ENCODE measurements at regions not wholly inside any gene's neighbourhood (a gene's known extent, or its start where the extent isn't known, plus 50 kb on each side); places are given as distances from the start of the nearest gene placed in this dataset.

DNA sequence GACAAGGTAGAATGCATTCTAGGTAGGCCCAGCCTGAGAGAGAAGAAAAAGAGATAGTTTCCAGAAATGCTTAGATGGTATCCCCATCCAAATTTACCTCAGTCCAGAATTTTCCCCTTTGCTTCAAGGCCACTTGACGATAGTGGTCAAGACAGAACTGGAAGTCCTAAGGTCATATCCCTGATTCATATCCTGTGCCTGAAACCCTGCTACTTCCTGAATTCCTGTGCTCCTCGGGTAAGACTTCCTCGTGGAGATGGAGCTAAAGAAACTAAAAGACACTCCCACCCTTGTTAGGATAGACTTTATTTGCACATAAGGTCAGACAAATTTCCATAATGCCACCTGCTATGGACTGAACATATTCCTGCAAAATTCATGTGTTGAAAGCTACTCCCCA, 175.9 kb downstream of the EVX1 start:
- DNase-seq (ENCODE audit: low read depth) = no peak
- H3K4me3 ChIP-seq (ENCODE audit: low read depth, low read length) = no peak overlapping the region
- TF ChIP-seq, protein P1, sequence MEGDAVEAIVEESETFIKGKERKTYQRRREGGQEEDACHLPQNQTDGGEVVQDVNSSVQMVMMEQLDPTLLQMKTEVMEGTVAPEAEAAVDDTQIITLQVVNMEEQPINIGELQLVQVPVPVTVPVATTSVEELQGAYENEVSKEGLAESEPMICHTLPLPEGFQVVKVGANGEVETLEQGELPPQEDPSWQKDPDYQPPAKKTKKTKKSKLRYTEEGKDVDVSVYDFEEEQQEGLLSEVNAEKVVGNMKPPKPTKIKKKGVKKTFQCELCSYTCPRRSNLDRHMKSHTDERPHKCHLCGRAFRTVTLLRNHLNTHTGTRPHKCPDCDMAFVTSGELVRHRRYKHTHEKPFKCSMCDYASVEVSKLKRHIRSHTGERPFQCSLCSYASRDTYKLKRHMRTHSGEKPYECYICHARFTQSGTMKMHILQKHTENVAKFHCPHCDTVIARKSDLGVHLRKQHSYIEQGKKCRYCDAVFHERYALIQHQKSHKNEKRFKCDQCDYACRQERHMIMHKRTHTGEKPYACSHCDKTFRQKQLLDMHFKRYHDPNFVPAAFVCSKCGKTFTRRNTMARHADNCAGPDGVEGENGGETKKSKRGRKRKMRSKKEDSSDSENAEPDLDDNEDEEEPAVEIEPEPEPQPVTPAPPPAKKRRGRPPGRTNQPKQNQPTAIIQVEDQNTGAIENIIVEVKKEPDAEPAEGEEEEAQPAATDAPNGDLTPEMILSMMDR (IDR thresholded peaks at IDR 0.05; ENCODE audit: insufficient read depth, low read length) = no peak

DNA sequence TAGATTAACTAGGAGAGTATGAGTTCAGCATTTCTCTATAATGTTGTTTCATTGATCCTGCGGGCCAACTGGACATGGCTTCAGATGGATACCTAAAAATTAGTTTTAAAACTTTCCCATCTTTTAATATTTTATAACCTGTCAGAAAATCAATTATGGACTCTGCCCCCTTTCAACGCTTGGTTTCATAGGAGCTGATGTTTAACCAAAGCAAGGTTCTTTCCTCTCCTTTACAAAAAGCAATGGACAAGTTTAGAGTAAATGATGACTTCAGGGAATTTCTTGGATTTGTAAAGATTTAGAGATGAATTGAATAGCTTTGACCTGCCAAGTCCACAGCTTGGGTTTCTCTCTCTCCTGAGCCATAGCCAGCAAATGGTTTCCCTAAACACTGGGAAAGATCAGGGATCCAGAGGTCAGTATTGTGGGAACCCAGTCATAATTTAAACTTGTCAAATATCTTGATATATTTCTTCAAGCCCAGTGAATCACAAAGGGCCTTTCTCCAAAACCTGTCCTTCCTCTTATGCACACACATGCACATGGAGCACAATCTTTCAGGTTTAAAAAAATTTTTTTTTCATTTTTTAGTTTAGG, 177.1 kb downstream of the EVX1 start:
- peak; percentile 71 for DNase-seq (ENCODE audit: low read depth)
- no peak overlapping the region for H3K4me3 ChIP-seq (ENCODE audit: low read depth, low read length)
- TF ChIP-seq, protein P1 (IDR thresholded peaks at IDR 0.05; ENCODE audit: insufficient read depth, low read length) = no peak

DNA sequence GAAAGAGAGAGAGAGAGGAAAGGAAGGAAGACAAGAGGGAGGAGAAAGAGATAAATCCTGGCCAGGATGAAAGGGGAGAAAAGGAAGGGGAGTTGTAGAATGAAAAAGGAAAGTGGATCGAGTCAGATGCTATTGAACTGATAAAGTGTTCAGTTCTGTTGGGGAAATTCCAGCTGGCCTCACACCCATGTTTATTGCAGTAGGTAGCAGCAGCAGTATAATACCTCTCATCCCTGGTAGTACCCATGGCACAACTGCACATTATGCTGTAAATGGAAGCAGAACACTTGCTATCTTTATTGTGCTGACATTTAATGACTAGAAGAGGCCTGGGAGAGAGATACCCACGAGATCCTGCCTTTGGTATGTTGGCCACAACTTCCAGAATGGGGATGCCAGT, 178.1 kb downstream of the EVX1 start:
- no peak for DNase-seq (ENCODE audit: low read depth)
- H3K4me3 ChIP-seq (ENCODE audit: low read depth, low read length) = no peak overlapping the region
- TF ChIP-seq, protein P1 (IDR thresholded peaks at IDR 0.05; ENCODE audit: insufficient read depth, low read length) = no peak

DNA sequence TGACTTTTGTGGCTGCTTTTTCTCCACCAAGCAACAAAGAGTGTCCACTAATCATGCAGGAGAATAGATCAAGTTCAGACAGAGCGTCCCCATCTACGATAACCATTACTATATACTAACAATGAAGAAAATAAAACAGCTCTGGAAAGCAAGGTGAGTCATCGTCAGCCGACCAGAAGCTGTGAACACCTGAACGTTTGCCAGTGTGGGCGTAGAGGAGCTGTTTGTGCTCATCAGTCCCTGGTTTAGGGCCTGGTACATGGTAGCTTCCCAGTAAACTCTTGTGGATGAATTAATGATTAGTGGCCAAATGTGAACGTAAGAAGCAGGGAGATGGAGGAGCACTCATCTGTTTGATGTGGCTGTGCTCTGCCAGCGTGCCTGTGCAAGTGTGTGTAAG, 180.7 kb downstream of the EVX1 start:
- DNase-seq (ENCODE audit: low read depth) = no peak
- TF ChIP-seq, protein P1 (IDR thresholded peaks at IDR 0.05; ENCODE audit: insufficient read depth, low read length) = no peak
- H3K4me3 ChIP-seq (ENCODE audit: low read depth, low read length) = no peak overlapping the region

DNA sequence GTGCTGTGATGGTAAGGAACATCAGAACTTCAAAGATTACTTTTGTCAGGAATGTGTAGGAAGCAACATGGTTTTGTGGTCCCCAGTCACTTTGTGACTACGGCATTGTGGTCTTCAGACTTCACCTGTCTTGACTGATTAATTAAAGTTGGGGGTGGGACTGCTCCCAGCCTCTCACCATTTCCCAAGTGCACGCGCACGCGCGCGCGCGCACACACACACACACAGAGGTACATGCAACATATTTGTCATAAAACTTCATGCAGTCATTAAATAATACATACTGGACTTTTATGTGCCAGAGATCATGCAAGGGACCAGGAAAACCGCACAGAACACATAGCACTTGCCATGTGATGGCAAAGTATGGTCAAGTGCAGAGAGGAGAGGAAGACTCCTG, 181.2 kb downstream of the EVX1 start:
- no peak for DNase-seq (ENCODE audit: low read depth)
- no peak overlapping the region for H3K4me3 ChIP-seq (ENCODE audit: low read depth, low read length)
- TF ChIP-seq, protein P1 (IDR thresholded peaks at IDR 0.05; ENCODE audit: insufficient read depth, low read length) = no peak

GRCh38 chr7:27424231-27424630, 181.6 kb downstream of the EVX1 start:
- no peak overlapping the region for H3K4me3 ChIP-seq (ENCODE audit: low read depth, low read length)
- TF ChIP-seq, protein P1 (IDR thresholded peaks at IDR 0.05; ENCODE audit: insufficient read depth, low read length) = no peak
- DNase-seq (ENCODE audit: low read depth) = no peak

DNA sequence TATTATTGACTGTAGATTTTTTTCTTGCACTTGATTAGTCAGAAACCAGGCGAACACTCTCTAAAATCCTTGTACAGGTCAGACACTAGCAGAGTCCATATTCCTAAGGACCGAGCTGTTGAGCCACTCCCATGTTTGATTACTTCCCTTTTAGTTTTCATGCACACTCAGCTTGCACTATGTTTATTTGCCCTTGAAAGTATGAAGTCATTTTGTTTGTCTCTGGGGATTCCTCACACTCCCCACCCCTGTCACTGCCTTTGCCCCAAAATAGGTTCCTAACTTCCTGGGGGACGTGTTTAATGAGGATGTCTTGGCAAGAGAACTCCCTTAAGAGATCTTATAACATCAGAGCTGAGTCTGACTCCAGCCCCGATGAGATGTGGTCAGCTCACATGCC, 182.1 kb downstream of the EVX1 start:
- H3K4me3 ChIP-seq (ENCODE audit: low read depth, low read length) = no peak overlapping the region
- TF ChIP-seq, protein P1 (IDR thresholded peaks at IDR 0.05; ENCODE audit: insufficient read depth, low read length) = no peak
- no peak for DNase-seq (ENCODE audit: low read depth)

All from fibroblast of the aortic adventitia (primary cell).